ENCODE measurements at regions not wholly inside any gene's neighbourhood (a gene's known extent, or its start where the extent isn't known, plus 50 kb on each side); places are given as distances from the start of the nearest gene placed in this dataset.
A peak's percentile ranks its signal among the peaks of the same experiment; 100 is the strongest.

- DNase-seq, result no peak
Observed at GRCh38 chr5:164431634-164432304, 926.4 kb downstream of the MAT2B start.

GRCh38 chr5:164433106-164433870 is 927.9 kb downstream of the MAT2B start:
- no peak for DNase-seq

GRCh38 chr5:164435576-164435975 is 930.2 kb downstream of the MAT2B start:
- DNase-seq, result no peak

- DNase-seq, result no peak
Observed at GRCh38 chr5:164439799-164440198, 934.4 kb downstream of the MAT2B start.

- no peak for DNase-seq
Observed at GRCh38 chr5:164449460-164449859, 944.0 kb downstream of the MAT2B start.

- DNase-seq, result no peak
Observed at GRCh38 chr5:164466033-164466432, 960.6 kb downstream of the MAT2B start.

GRCh38 chr5:164470312-164470711 is 964.9 kb downstream of the MAT2B start:
- DNase-seq, result peak; percentile 3

GRCh38 chr5:164472165-164472564 is 966.7 kb downstream of the MAT2B start:
- no peak for DNase-seq

- DNase-seq, result peak; percentile 37
Observed at GRCh38 chr5:164475339-164475977, 970.0 kb downstream of the MAT2B start.

GRCh38 chr5:164481270-164481669 is 975.9 kb downstream of the MAT2B start:
- DNase-seq, result no peak

GRCh38 chr5:164482351-164482750 is 976.9 kb downstream of the MAT2B start:
- DNase-seq, result no peak

- DNase-seq, result no peak
Observed at GRCh38 chr5:164484948-164485347, 979.5 kb downstream of the MAT2B start.

- DNase-seq, result no peak
Observed at GRCh38 chr5:164487939-164488338, 982.5 kb downstream of the MAT2B start.

GRCh38 chr5:164497311-164498064 is 992.1 kb downstream of the MAT2B start:
- no peak for DNase-seq

- DNase-seq, result no peak
Observed at GRCh38 chr5:164498438-164498837, 993.0 kb downstream of the MAT2B start.

GRCh38 chr5:164500856-164501255 is 995.4 kb downstream of the MAT2B start:
- DNase-seq, result no peak

GRCh38 chr5:164501344-164501743 is 995.9 kb downstream of the MAT2B start:
- DNase-seq, result no peak

- peak; percentile 62 for DNase-seq
Observed at GRCh38 chr5:164504141-164504772, 998.8 kb downstream of the MAT2B start.

- DNase-seq, result no peak
Observed at GRCh38 chr5:164505791-164506190, 1000.4 kb downstream of the MAT2B start.

- no peak for DNase-seq
Observed at GRCh38 chr5:164518067-164518740, 1012.8 kb downstream of the MAT2B start.

- no peak for DNase-seq
Observed at GRCh38 chr5:164518741-164519080, 1013.3 kb downstream of the MAT2B start.

Measured in fibroblast of skin of abdomen (primary cell).